Stimulated activated CD4-positive, alpha-beta T cell treated with anti-CD3 and anti-CD28 coated beads, TNF-alpha, amount 100 ng/mL, for 4 hours (primary cell): ENCODE measurements at regions not wholly inside any gene's neighbourhood (a gene's known extent, or its start where the extent isn't known, plus 50 kb on each side); places are given as distances from the start of the nearest gene placed in this dataset.

Experiments used
- DNase-seq, 3 experiments: peaks; one replicate each; pipeline ENCODE4 v3.0.0-alpha.2; 2020; ENCODE audit warnings: low read depth in 3 of 3

DNA sequence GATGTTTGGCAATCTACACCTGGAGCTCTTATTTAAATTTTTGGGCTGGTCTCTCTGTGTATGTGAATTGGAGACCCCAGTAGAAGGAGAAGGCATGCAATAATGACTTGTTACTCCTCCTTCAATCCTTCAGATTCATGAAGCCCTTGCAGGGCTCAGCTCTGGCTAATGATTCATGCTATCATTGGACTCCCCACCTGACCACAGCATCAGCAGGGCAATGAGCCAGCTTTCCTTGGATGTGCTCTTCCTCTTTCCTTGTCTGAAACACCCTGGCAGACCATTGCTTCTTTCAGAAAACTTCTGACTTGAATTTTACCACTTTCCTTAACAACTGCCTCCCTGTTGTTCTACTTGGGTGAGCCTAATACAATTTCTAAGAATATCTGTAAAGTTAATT, 1019.2 kb downstream of the AACS start:
- DNase-seq, result no peak

GRCh38 chr12:126086242-126086641, 1021.0 kb downstream of the AACS start:
- no peak for DNase-seq

DNA sequence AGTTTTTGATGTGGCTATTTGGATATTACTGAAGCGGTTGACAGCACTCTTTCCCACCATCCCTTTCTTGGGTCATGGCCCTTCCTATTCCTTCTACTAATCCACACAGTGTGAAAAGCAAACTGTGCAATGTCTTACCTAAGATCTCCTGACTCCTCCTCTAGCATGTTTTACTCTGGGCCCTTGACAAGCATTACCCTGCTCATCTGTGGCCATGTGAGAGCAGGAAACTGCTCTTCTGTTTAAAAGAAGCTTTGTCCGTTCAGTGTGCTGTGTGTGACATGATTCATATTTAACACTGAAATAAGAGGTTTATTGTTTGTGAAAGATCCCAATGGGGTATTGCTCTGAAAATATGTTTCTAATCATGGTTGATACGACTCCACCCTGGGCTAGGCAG, 1022.5 kb downstream of the AACS start:
- no peak for DNase-seq

DNA sequence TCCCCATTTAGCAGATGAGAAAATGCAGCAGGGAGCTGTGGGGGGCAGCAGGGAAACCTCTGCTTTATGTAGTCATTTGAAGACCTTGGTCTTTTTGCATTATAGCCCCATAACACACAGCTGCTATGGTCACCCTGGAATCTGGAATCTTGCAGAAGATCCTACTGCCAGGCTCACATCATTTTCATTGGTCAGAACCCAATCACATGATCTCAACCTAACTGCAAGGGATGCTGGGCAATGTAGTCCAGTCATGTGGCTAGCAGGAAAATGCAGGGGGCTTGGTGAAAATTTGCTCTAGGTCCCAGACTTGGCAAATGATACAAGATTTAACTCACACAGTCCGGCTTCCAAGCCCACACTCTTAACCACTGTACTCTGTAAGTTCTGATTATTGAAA, 1028.7 kb downstream of the AACS start:
- DNase-seq, result no peak

GRCh38 chr12:126095748-126096510, 1030.7 kb downstream of the AACS start:
- DNase-seq, result no peak

DNA sequence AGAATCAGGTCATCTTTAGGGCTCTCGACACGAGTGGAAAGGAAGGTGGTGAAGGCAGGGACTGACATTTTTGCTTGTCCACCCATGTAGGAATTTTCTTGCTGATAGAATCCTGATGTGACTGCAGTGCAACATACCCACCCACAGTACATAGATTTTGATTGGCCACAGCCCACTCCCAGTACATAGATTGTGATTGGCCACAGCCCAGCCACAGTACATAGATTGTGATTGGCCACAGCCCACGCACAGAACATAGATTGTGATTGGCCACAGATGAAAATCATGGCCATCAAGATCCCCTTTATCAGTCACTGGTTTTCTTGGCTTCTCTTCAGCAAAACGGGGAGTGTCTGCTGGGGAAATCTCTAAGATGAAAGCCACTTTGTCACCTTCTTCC, 1041.5 kb downstream of the AACS start:
- DNase-seq, result no peak

- DNase-seq, result no peak
Measured at GRCh38 chr12:126107659-126108058, 1042.4 kb downstream of the AACS start.

DNA sequence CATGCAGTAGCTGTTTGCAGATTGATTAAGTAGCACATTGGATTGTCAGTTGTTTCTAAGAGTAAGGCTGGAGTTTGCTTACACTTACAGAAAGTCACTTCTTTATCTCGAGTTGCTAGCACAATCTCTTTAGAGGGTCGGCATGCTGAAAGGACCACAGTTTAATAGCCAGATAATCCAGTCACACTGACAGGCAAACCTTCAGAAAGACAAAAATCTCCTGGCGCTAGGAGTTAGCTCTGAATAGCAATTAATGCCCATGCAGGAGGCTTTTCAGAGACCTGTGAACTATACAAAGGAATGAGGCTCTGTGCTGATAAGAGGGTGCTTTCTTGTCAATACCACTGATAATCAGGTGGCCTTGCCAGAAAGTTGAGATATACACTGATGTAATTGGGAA, 1043.0 kb downstream of the AACS start:
- DNase-seq, result no peak

DNA sequence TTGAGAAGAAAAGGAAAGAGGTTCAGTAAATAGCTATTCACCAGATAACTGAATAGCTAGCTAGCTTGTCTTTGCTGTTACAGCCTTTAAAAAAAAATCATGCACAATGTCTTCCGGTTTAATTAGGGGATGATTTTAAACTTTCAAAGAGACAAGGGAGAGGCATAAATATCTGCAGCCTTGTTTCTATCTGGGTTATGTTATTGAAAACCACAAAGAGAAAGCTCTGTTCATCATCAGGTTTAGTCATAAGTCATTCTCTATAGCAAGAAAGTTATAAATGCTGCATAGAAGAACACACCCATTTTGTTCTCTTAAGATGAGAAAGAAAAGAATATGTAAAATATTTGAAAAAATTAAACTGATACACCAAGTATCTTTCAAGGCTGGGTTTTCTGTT, 1046.9 kb downstream of the AACS start:
- DNase-seq, result no peak

DNA sequence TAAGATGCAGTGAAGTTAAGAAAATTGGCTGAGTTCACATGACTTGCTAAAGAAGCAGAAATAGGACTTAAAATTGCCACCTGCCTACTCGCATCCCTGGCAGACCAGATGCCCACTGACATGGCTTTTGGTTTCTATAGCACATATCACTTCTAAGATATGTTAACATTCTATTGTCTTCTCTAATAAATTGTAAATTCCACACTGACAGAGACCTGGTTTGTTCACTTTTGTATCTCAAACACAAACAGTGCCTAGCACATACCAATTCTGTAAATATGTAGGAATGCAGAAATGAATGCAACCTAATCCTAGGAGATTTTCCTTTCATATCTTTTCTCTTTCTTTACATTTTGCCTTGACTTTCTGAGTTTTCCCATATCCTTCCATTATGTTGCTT, 1047.6 kb downstream of the AACS start:
- no peak for DNase-seq

DNA sequence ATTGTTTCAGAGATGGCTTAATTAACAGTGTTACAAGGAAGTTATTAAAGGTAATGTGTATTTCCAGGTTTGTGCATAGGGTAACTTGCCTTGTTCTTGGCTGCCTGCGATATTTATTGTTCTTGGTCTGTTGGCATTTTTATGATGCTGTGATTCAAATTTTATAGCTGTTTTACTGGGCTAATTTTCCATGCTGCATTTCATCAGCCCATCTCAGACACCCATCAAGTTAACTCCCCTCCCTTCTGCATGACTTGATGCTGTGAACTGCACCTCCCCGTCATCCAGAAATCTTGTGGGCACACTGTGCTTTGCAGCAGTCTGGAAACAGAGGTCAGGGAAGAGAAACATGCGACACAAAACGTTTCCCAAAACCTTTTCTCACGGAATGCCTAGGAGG, 1049.2 kb downstream of the AACS start:
- no peak for DNase-seq

GRCh38 chr12:126117502-126117901, 1052.3 kb downstream of the AACS start:
- DNase-seq, result no peak

GRCh38 chr12:126139355-126139754, 1074.1 kb downstream of the AACS start:
- no peak for DNase-seq

DNA sequence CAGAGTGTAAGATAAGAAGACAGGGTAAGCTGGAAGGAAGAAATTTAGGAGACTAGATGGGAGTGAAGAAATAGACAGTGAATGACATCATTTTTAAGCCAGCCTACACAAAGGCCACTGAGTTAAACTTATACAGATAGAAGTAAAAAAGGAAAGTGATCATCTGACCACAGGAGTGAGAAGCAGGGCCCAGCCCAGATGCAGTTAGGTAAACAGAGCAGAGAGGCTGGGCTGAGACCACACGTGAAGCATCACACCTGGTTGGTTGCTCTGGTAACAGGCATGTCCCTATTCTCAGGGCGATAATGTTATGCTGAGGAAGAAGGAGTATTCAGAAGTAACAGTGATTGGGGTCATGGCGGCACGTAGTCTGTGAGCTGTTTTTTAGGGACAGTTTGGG, 1079.4 kb downstream of the AACS start:
- DNase-seq, result no peak

DNA sequence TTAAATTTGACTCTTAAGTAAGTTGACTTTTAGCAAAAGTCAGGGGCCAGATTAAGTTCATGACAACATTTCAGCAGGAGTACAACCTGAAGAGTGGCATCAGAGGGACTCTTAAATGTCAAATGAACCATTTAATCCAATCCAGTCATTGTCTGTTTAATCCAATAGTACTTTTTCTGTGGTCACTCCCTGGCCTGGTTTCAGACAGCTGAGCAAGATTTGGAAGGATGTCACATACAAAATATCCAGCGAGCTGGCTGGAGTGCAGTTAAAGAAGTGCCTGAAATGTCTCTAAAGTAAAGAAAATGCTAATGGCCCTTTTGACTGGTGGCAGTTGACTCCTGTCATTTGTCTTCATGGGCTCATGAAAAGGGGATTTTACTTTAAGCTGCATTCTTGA, 1082.1 kb downstream of the AACS start:
- no peak for DNase-seq

GRCh38 chr12:126156806-126157574, 1091.8 kb downstream of the AACS start:
- DNase-seq, result no peak

DNA sequence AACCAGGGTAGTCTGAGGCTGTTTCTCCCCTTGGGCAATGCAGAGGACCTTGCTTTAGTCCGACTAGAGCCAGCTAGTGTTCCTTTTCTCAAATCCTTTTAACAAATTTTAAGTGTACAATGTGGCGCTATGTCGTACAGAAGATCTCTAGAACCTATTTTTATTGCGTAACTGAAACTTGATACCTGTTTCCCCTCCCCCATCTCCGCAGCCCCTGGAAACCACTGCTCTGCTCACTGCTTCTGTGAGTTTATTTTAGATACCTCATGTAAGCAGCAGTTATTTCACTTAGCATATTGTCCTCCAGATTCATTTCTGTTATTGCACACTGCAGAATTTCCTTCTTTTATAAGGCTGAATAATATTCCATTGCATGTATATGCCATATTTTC, 1092.3 kb downstream of the AACS start:
- DNase-seq, result no peak

- no peak for DNase-seq
Measured at GRCh38 chr12:126159139-126159538, 1093.9 kb downstream of the AACS start.

DNA sequence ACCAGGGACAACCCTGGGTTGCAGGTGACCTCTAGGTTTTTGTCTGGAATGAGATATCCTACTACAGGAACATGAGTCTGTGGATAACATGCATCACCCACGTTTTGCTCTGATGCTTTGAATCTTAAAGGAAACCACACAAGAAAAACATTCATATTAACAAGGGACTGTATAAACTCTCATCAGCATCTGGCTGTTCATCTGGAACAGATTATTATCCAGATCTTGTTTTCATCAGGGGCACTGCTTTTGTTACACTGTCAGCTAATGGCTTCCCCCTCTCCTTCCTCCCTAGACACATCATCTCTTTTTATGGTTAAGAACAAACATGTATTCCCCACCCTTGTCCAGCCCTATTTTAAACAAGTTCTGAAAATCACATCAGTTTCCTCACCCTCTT, 1095.7 kb downstream of the AACS start:
- no peak for DNase-seq

DNA sequence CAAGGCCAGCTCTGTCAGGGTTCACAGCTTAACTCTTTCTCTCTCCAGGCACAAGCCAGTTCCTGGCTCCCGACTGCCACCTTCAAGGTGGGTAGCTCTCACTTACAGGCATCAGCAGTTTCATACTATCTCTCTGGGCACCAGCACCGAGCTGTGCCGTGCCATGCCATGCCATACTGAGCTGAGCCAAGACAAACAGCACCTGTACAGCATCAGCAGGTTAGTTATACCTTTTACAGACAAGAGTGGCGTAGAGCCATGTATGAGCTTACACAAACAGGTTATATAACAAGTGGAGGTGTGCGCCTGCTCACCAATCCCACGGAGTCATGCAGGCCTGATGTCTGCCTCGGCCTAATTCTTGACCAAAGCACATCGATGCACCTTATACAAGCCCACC, 1098.7 kb downstream of the AACS start:
- DNase-seq, result no peak

GRCh38 chr12:126171937-126172559, 1106.8 kb downstream of the AACS start:
- no peak for DNase-seq

DNA sequence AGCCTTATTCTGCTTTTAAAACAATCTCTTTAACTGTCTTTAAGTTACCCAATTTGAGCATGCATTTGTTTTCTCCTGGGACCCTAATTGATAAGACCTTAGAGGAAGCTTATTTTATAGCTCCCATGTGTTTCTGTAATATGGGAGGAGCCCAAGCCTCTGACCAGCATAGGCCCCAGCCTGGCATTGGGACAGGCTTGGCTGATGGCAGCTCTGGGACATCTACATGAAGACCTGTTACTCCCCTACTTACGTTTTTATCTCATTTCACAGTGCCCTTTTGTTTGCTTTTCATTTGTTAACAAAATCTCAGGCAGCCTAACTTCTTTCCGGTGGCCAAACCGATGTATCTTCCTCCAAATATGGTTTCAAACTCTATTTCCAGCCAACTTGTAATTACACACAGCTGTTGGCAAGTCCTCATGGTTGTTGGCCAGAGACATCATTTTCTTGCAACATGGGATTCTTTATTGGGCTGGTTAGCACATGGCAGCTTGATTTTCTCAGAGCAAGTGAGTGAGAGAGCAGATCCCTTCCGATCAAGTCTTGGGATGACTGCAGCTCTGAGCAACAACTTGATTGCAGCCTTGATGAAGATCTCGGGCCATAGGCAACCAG, 1117.5 kb downstream of the AACS start:
- no peak for DNase-seq

DNA sequence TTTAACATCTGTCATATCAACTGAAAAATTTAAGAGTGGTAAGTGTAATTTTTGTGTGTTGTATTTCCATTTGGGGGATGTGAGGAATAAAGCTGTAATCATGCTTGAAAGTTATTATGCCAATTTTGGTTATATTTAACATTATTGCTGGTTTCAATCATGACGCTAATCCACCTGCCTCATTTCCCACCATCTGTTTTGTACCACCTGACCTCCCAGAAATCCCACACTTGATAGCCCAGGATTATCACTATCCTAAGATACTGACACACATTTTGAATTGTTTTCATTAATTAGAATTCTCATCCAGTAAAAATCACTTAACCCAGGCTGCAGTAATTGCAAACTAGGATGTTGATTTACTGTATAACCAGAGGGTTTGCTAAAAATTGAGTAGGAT, 1119.8 kb downstream of the AACS start:
- no peak for DNase-seq
